ENCODE measurements at regions not wholly inside any gene's neighbourhood (a gene's known extent, or its start where the extent isn't known, plus 50 kb on each side); places are given as distances from the start of the nearest gene placed in this dataset.

DNA sequence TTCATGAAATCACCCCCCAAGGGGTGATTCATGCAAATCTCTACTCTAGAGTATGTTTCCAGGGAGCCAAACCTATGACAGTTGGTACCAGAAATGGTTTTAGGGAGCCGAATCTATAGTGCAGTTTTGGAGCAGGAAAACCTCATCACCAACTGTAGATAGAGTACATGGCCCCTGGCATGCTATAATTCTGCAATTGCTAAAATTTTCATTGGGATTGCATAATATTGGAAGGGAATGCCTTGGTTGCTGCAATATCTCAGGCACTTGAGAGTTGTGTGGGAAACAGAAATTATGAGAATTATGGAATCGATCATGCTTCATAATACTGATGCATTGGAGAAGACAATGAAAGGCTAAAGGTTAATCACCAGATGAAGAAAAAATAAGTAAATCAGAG, 148.2 kb upstream of the PLPPR1 start:
- Histone ChIP-seq H3F3A (ENCODE audit: insufficient read depth, low read length) (no peaks in the 10 kb centered on the region), H3K4me2 (ENCODE audit: low read depth, low read length) (no peak overlapping the region), H2AFZ (ENCODE audit: low read length) (no peak overlapping the region), H3K4me3 (ENCODE audit: low read length) (no peak overlapping the region), H4K20me1 (ENCODE audit: insufficient read depth, low read length) (no peaks in the 10 kb centered on the region), H3K9ac (ENCODE audit: low read length) (no peak overlapping the region), H3K79me2 (ENCODE audit: low read length) (no peaks in the 10 kb centered on the region), H3K27ac (ENCODE audit: low read length) (no peak overlapping the region), H3K9me2 (replicated peaks; ENCODE audit: insufficient read depth, low read length) (no peaks in the 10 kb centered on the region), H3K36me3 (replicated peaks; ENCODE audit: insufficient read depth, low read length) (no peaks in the 10 kb centered on the region), H3K4me1 (ENCODE audit: low read length) (no peaks in the 10 kb centered on the region), H3K9me3 (replicated peaks; ENCODE audit: insufficient read depth, low read length) (no peaks in the 10 kb centered on the region), H3K27me3 (replicated peaks; ENCODE audit: insufficient read depth, low read length) (no peaks in the 10 kb centered on the region)
- no peak for TF ChIP-seq EZH2phosphoT487 (IDR thresholded peaks at IDR 0.05; ENCODE audit: low read length)
- TF ChIP-seq, protein P1, sequence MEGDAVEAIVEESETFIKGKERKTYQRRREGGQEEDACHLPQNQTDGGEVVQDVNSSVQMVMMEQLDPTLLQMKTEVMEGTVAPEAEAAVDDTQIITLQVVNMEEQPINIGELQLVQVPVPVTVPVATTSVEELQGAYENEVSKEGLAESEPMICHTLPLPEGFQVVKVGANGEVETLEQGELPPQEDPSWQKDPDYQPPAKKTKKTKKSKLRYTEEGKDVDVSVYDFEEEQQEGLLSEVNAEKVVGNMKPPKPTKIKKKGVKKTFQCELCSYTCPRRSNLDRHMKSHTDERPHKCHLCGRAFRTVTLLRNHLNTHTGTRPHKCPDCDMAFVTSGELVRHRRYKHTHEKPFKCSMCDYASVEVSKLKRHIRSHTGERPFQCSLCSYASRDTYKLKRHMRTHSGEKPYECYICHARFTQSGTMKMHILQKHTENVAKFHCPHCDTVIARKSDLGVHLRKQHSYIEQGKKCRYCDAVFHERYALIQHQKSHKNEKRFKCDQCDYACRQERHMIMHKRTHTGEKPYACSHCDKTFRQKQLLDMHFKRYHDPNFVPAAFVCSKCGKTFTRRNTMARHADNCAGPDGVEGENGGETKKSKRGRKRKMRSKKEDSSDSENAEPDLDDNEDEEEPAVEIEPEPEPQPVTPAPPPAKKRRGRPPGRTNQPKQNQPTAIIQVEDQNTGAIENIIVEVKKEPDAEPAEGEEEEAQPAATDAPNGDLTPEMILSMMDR (IDR thresholded peaks at IDR 0.05; ENCODE audit: low read length) = no peak
- TF ChIP-seq EZH2 (optimal IDR thresholded peaks at IDR 0.05; ENCODE audit: low read depth, low read length) = no peak
- DNase-seq = no peak

DNA sequence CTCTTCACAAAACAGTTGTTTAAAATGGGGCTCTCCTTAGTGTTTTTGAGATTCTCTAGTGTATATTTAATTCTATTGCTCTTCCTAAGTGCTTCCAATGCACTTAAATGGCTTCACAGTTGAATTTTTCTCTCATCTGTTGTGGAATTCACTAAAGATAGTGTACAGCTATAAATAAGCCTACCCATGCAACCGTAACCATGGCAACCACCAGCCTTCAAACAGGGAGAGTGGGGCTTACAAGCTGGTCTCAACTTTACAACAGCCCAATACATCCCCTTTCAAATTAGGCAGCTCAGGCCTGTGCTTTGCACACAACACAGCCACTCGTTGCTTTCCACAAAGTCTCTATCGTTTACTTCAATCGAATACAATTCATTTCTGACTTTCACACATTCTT, 144.0 kb upstream of the PLPPR1 start:
- no peak overlapping the region for H3K27ac ChIP-seq (ENCODE audit: low read length)
- H3K9me3 ChIP-seq (replicated peaks; ENCODE audit: insufficient read depth, low read length) = no peaks in the 10 kb centered on the region
- H3K4me1 ChIP-seq (ENCODE audit: low read length) = no peaks in the 10 kb centered on the region
- no peaks in the 10 kb centered on the region for H3K36me3 ChIP-seq (replicated peaks; ENCODE audit: insufficient read depth, low read length)
- no peaks in the 10 kb centered on the region for H4K20me1 ChIP-seq (ENCODE audit: insufficient read depth, low read length)
- no peak overlapping the region for H3K9ac ChIP-seq (ENCODE audit: low read length)
- H3K4me3 ChIP-seq (ENCODE audit: low read length) = no peak overlapping the region
- H3K79me2 ChIP-seq (ENCODE audit: low read length) = no peaks in the 10 kb centered on the region
- no peak overlapping the region for H2AFZ ChIP-seq (ENCODE audit: low read length)
- H3F3A ChIP-seq (ENCODE audit: insufficient read depth, low read length) = no peaks in the 10 kb centered on the region
- no peak for DNase-seq
- H3K4me2 ChIP-seq (ENCODE audit: low read depth, low read length) = no peak overlapping the region
- no peaks in the 10 kb centered on the region for H3K9me2 ChIP-seq (replicated peaks; ENCODE audit: insufficient read depth, low read length)
- H3K27me3 ChIP-seq (replicated peaks; ENCODE audit: insufficient read depth, low read length) = no peaks in the 10 kb centered on the region
- TF ChIP-seq, protein P1 (IDR thresholded peaks at IDR 0.05; ENCODE audit: low read length) = no peak
- TF ChIP-seq EZH2 (optimal IDR thresholded peaks at IDR 0.05; ENCODE audit: low read depth, low read length) (no peak), EZH2phosphoT487 (IDR thresholded peaks at IDR 0.05; ENCODE audit: low read length) (no peak)

DNA sequence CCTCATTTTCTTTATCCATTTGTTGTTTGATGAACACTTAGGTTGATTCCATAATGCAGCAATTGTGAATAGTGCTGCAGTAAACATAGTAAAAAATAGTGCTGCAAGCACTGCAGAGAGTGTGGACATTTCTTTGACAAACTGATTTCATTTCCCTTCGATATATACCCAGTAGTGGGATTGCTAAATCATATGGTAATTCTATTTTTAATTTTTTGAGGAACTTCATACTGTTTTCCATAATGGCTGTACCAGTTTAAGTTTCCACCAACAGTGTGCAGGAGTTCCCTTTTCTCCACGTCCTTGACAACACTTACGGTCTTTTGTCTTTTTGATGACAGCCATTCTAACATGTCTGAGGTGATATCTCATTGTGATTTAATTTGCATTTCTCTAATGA, 138.2 kb upstream of the PLPPR1 start:
- Histone ChIP-seq H3K36me3 (replicated peaks; ENCODE audit: insufficient read depth, low read length) (no peaks in the 10 kb centered on the region), H3K9me3 (replicated peaks; ENCODE audit: insufficient read depth, low read length) (no peaks in the 10 kb centered on the region), H3F3A (ENCODE audit: insufficient read depth, low read length) (no peaks in the 10 kb centered on the region), H3K4me3 (ENCODE audit: low read length) (no peak overlapping the region), H4K20me1 (ENCODE audit: insufficient read depth, low read length) (no peaks in the 10 kb centered on the region), H3K9me2 (replicated peaks; ENCODE audit: insufficient read depth, low read length) (no peaks in the 10 kb centered on the region), H3K79me2 (ENCODE audit: low read length) (no peaks in the 10 kb centered on the region), H3K27ac (ENCODE audit: low read length) (no peak overlapping the region), H2AFZ (ENCODE audit: low read length) (no peak overlapping the region), H3K4me2 (ENCODE audit: low read depth, low read length) (no peak overlapping the region), H3K4me1 (ENCODE audit: low read length) (no peaks in the 10 kb centered on the region), H3K27me3 (replicated peaks; ENCODE audit: insufficient read depth, low read length) (no peaks in the 10 kb centered on the region), H3K9ac (ENCODE audit: low read length) (no peak overlapping the region)
- TF ChIP-seq, protein P1 (IDR thresholded peaks at IDR 0.05; ENCODE audit: low read length) = no peak
- TF ChIP-seq EZH2 (optimal IDR thresholded peaks at IDR 0.05; ENCODE audit: low read depth, low read length) (no peak), EZH2phosphoT487 (IDR thresholded peaks at IDR 0.05; ENCODE audit: low read length) (no peak)
- DNase-seq = no peak
